OCI-LY7 (cell line): ENCODE measurements at regions not wholly inside any gene's neighbourhood (a gene's known extent, or its start where the extent isn't known, plus 50 kb on each side); places are given as distances from the start of the nearest gene placed in this dataset.

Experiments
- BruUV-seq: library from RNA; stranded (reverse); fragments of 400-500 nt; replicated peaks from 2 replicates; lab custom pipeline; 2021; lab: Mats Ljungman, UMichigan
- CTCF ChIA-PET: fragments of 300-600 bp; sonication (Branson Sonifier 250); formaldehyde crosslinking; loops from one replicate; lab custom pipeline; 2022; ENCODE audit warnings: antibody characterized with exemption; ENCODE audit not compliant: unreplicated experiment; lab: Charles Lee
- POLR2A ChIA-PET: fragments of 300-600 bp; sonication (Branson Sonifier 250); formaldehyde crosslinking; loops from one replicate; lab custom pipeline; 2022; ENCODE audit warnings: antibody characterized with exemption; lab: Charles Lee
- DNase-seq: peaks from one replicate; pipeline ENCODE4 v3.0.0-alpha.2; 2015; ENCODE audit warnings: low spot score
- H2AFZ ChIP-seq: fragments of 200-600 bp; sonication (generic), shearing (Covaris generic); 2 replicates; pipeline ENCODE4 v1.6.1; 2014; ENCODE audit warnings: mild to moderate bottlenecking, antibody characterized with exemption, low read length, moderate library complexity
- H3K27ac ChIP-seq: fragments of 200-600 bp; sonication (generic); 2 replicates; pipeline ENCODE4 v1.5.1; 2014; ENCODE audit warnings: mixed run types, low read depth, mild to moderate bottlenecking, moderate library complexity, low read length, inconsistent platforms; ENCODE audit not compliant: poor library complexity, severe bottlenecking
- H3K36me3 ChIP-seq: fragments of 200-600 bp; sonication (generic); 2 replicates; pipeline ENCODE4 v1.6.1; 2014; ENCODE audit warnings: mild to moderate bottlenecking, antibody characterized with exemption, low read length, moderate library complexity, mixed read lengths; ENCODE audit not compliant: insufficient read depth
- H3K4me1 ChIP-seq: fragments of 200-600 bp; sonication (generic); 2 replicates; pipeline ENCODE4 v1.5.1; 2014; ENCODE audit warnings: mild to moderate bottlenecking, low read length; ENCODE audit not compliant: insufficient read depth, poor library complexity, severe bottlenecking
- H3K4me2 ChIP-seq: fragments of 200-600 bp; sonication (generic); 2 replicates; pipeline ENCODE4 v1.6.1; 2014; ENCODE audit warnings: mild to moderate bottlenecking, low read length
- H3K4me3 ChIP-seq: fragments of 200-600 bp; sonication (generic); 2 replicates; pipeline ENCODE4 v1.5.1; 2014; ENCODE audit warnings: mild to moderate bottlenecking, low read depth, low read length; ENCODE audit not compliant: poor library complexity, severe bottlenecking
- H3K79me2 ChIP-seq: fragments of 200-600 bp; sonication (generic); 2 replicates; pipeline ENCODE4 v1.6.1; 2016; ENCODE audit warnings: low read depth, mild to moderate bottlenecking, low read length, moderate library complexity, mixed read lengths; ENCODE audit not compliant: insufficient read depth
- H3K9me2 ChIP-seq: fragments of 200-600 bp; sonication (generic); 2 replicates; pipeline ENCODE4 v1.6.1; 2016; ENCODE audit warnings: mild to moderate bottlenecking, low read length, mixed read lengths; ENCODE audit not compliant: insufficient read depth
- H3K9me3 ChIP-seq: fragments of 200-600 bp; sonication (generic); 2 replicates; pipeline ENCODE4 v1.6.1; 2014; ENCODE audit warnings: mild to moderate bottlenecking, mixed run types, low read length, mixed read lengths
- H4K20me1 ChIP-seq: fragments of 200-600 bp; sonication (generic); 2 replicates; pipeline ENCODE4 v1.6.1; 2014; ENCODE audit warnings: mild to moderate bottlenecking, antibody characterized with exemption, low read length, moderate library complexity, mixed read lengths; ENCODE audit not compliant: insufficient read depth
- CTCF ChIP-seq: fragments of 200-600 bp; sonication (generic); conservative IDR thresholded peaks from 2 replicates; pipeline ENCODE4 v1.5.1; 2014; ENCODE audit warnings: mild to moderate bottlenecking, antibody characterized with exemption, low read length, moderate library complexity, mixed read lengths
- EZH2phosphoT487 ChIP-seq: fragments of 200-600 bp; sonication (generic); IDR thresholded peaks from 2 replicates; pipeline ENCODE4 v1.6.1; 2018; ENCODE audit warnings: low read depth, borderline replicate concordance, mild to moderate bottlenecking, mixed run types, antibody characterized with exemption, low read length, moderate library complexity, mixed read lengths
- intact Hi-C: fragments of 100-400 bp; cut with micrococcal nuclease; formaldehyde crosslinking; loops from one replicate; pipeline ENCODE4 v1.10.0; 2022; ENCODE audit not compliant: unreplicated experiment

- Histone ChIP-seq H3K9me3 (no peaks in the 10 kb centered on the region), H3K36me3 (no peaks in the 10 kb centered on the region), H3K9me2 (no peaks in the 10 kb centered on the region), H3K79me2 (no peaks in the 10 kb centered on the region), H3K27ac (no peak overlapping the region), H3K4me3 (no peak overlapping the region), H3K4me2 (no peak overlapping the region), H4K20me1 (no peaks in the 10 kb centered on the region), H2AFZ (no peak overlapping the region), H3K4me1 (no peaks in the 10 kb centered on the region)
- CTCF ChIA-PET: no interaction called here
- BruUV-seq: no TSS peak
- intact Hi-C loops: no loop called here
- POLR2A ChIA-PET: no interaction called here
- no peak for TF ChIP-seq CTCF
- no peak for TF ChIP-seq EZH2phosphoT487
- no peak for DNase-seq
These were observed 155.9 kb upstream of the SEMA3D start for GRCh38 chr7:85342781-85343180.

GRCh38 chr7:85341973-85342372 lies 155.1 kb upstream of the SEMA3D start:
- H2AFZ ChIP-seq: no peak overlapping the region
- H3K4me1 ChIP-seq: no peaks in the 10 kb centered on the region
- intact Hi-C loops: no loop called here
- no peak for DNase-seq
- H3K4me2 ChIP-seq: no peak overlapping the region
- no peaks in the 10 kb centered on the region for H4K20me1 ChIP-seq
- no peaks in the 10 kb centered on the region for H3K9me2 ChIP-seq
- H3K9me3 ChIP-seq: no peaks in the 10 kb centered on the region
- no peaks in the 10 kb centered on the region for H3K79me2 ChIP-seq
- ChIA-PET POLR2A (interaction anchor here (0.7 kb wide), 1 partner anchor 50 kb away, joined by 3 read pairs; no protein-coding TSS in a partner anchor), CTCF (no interaction called here)
- no peaks in the 10 kb centered on the region for H3K36me3 ChIP-seq
- H3K4me3 ChIP-seq: no peak overlapping the region
- BruUV-seq: no TSS peak
- TF ChIP-seq EZH2phosphoT487 (no peak), CTCF (no peak)
- no peak overlapping the region for H3K27ac ChIP-seq

GRCh38 chr7:85341121-85341520 lies 154.3 kb upstream of the SEMA3D start:
- no TSS peak for BruUV-seq
- CTCF ChIA-PET: no interaction called here
- H3K79me2 ChIP-seq: no peaks in the 10 kb centered on the region
- H3K27ac ChIP-seq: no peak overlapping the region
- H3K4me1 ChIP-seq: no peaks in the 10 kb centered on the region
- H3K9me2 ChIP-seq: no peaks in the 10 kb centered on the region
- H3K4me2 ChIP-seq: no peak overlapping the region
- H2AFZ ChIP-seq: no peak overlapping the region
- TF ChIP-seq EZH2phosphoT487 (no peak), CTCF (no peak)
- intact Hi-C loops: no loop called here
- DNase-seq: no peak
- POLR2A ChIA-PET: no interaction called here
- no peaks in the 10 kb centered on the region for H4K20me1 ChIP-seq
- H3K36me3 ChIP-seq: no peaks in the 10 kb centered on the region
- H3K4me3 ChIP-seq: no peak overlapping the region
- no peaks in the 10 kb centered on the region for H3K9me3 ChIP-seq
